ENCODE measurements at regions not wholly inside any gene's neighbourhood (a gene's known extent, or its start where the extent isn't known, plus 50 kb on each side); places are given as distances from the start of the nearest gene placed in this dataset.

- intact Hi-C loops (cut with DNase I): no loop called here
- ATAC-seq: peak; percentile 35
- no peak for TF ChIP-seq CTCF (IDR thresholded peaks at IDR 0.05)
- no peaks in the 10 kb centered on the region for H3K27me3 ChIP-seq
- peak in 1 of 4 donors; percentile 34 for DNase-seq
- H3K4me1 ChIP-seq: peaks cover 12 to 18% of the 10 kb centered on the region in 2 donors
- H3K36me3 ChIP-seq: no peaks in the 10 kb centered on the region
- peak overlapping the region in 1 of 2 donors; percentile 11 for H3K4me3 ChIP-seq
- peak overlapping the region in 1 of 2 donors; percentile 62 for H3K27ac ChIP-seq
- H3K9me3 ChIP-seq: no peaks in the 10 kb centered on the region
These were observed 67.1 kb upstream of the GGTA1 start for GRCh38 chr9:121566481-121567465.

- Histone ChIP-seq H3K4me1 (peaks cover 12 to 15% of the 10 kb centered on the region in 2 donors), H3K9me3 (no peaks in the 10 kb centered on the region), H3K27ac (peak overlapping the region in 1 of 2 donors; percentile 62), H3K27me3 (no peaks in the 10 kb centered on the region), H3K36me3 (no peaks in the 10 kb centered on the region), H3K4me3 (peak overlapping the region in 1 of 2 donors; percentile 11)
- intact Hi-C loops (cut with DNase I): no loop called here
- no peak for TF ChIP-seq CTCF (IDR thresholded peaks at IDR 0.05)
- DNase-seq (no peak), ATAC-seq (peak; percentile 30)
These were observed 68.1 kb upstream of the GGTA1 start for GRCh38 chr9:121567500-121568342.

GRCh38 chr9:121568343-121569265 is 69.0 kb upstream of the GGTA1 start:
- intact Hi-C loops (cut with DNase I): no loop called here
- H3K4me1 ChIP-seq: peaks cover 12 to 15% of the 10 kb centered on the region in 2 donors
- peak overlapping the region in 1 of 2 donors; percentile 11 for H3K4me3 ChIP-seq
- no peak for TF ChIP-seq CTCF (IDR thresholded peaks at IDR 0.05)
- DNase-seq: no peak
- H3K36me3 ChIP-seq: no peaks in the 10 kb centered on the region
- peak overlapping the region in 1 of 2 donors; percentile 19 for H3K27ac ChIP-seq
- H3K27me3 ChIP-seq: no peaks in the 10 kb centered on the region
- no peaks in the 10 kb centered on the region for H3K9me3 ChIP-seq
- ATAC-seq: peak; percentile 30

GRCh38 chr9:121569266-121569648 is 69.6 kb upstream of the GGTA1 start:
- ATAC-seq (no peak), DNase-seq (no peak)
- intact Hi-C loops (cut with DNase I): no loop called here
- no peak for TF ChIP-seq CTCF (IDR thresholded peaks at IDR 0.05)
- H3K36me3 ChIP-seq: no peaks in the 10 kb centered on the region
- no peaks in the 10 kb centered on the region for H3K27me3 ChIP-seq
- H3K4me3 ChIP-seq: no peak overlapping the region
- H3K9me3 ChIP-seq: no peaks in the 10 kb centered on the region
- H3K27ac ChIP-seq: peak overlapping the region in 1 of 2 donors; percentile 19
- peaks cover 12 to 15% of the 10 kb centered on the region in 2 donors for H3K4me1 ChIP-seq

All from left lung (tissue), 4 donors.